CD4-positive, alpha-beta T cell treated with Interleukin-2 at 100 ng/mL for 4 hours (primary cell): ENCODE measurements at regions not wholly inside any gene's neighbourhood (a gene's known extent, or its start where the extent isn't known, plus 50 kb on each side); places are given as distances from the start of the nearest gene placed in this dataset.
"Not testable (repeated sequence)": the region's sequence is repeated elsewhere in the genome, so short reads cannot be mapped to it uniquely, and the experiment has no call there.

Source experiments
- DNase-seq: peaks from one replicate; pipeline ENCODE4 v3.0.0-alpha.2; 2020; ENCODE audit warnings: low spot score

- DNase-seq = no peak
These were observed 139.8 kb upstream of the CHODL start for GRCh38 chr21:18104802-18105201.

GRCh38 chr21:18096413-18096812 is 148.2 kb upstream of the CHODL start:
- not testable (repeated sequence) for DNase-seq

- DNase-seq = no peak
These were observed 154.8 kb upstream of the CHODL start for GRCh38 chr21:18089786-18090185.

- DNase-seq = no peak
These were observed 174.2 kb upstream of the CHODL start for GRCh38 chr21:18070392-18070791.

GRCh38 chr21:18069875-18070274 is 174.8 kb upstream of the CHODL start:
- no peak for DNase-seq

GRCh38 chr21:18060402-18060801 is 184.2 kb upstream of the CHODL start:
- DNase-seq = no peak

GRCh38 chr21:18058731-18059398 is 185.8 kb upstream of the CHODL start:
- no peak for DNase-seq

- DNase-seq = no peak
These were observed 191.5 kb upstream of the CHODL start for GRCh38 chr21:18053151-18053550.

- no peak for DNase-seq
These were observed 195.2 kb upstream of the CHODL start for GRCh38 chr21:18049461-18049860.

GRCh38 chr21:18041012-18041411 is 203.6 kb upstream of the CHODL start:
- DNase-seq = peak; percentile 11

GRCh38 chr21:18030248-18030647 is 211.1 kb upstream of the C21orf91 start:
- no peak for DNase-seq

GRCh38 chr21:18026359-18026758 is 207.2 kb upstream of the C21orf91 start:
- DNase-seq = no peak

- DNase-seq = no peak
These were observed 204.6 kb upstream of the C21orf91 start for GRCh38 chr21:18023711-18024110.

GRCh38 chr21:18023157-18023556 is 204.0 kb upstream of the C21orf91 start:
- DNase-seq = no peak

GRCh38 chr21:18007121-18007520 is 188.0 kb upstream of the C21orf91 start:
- no peak for DNase-seq

GRCh38 chr21:18006691-18007090 is 187.5 kb upstream of the C21orf91 start:
- DNase-seq = no peak

- DNase-seq = no peak
These were observed 183.2 kb upstream of the C21orf91 start for GRCh38 chr21:18002393-18002792.

- DNase-seq = no peak
These were observed 182.0 kb upstream of the C21orf91 start for GRCh38 chr21:18000981-18001686.

- not testable (repeated sequence) for DNase-seq
These were observed 179.4 kb upstream of the C21orf91 start for GRCh38 chr21:17998599-17998998.

- DNase-seq = no peak
These were observed 170.6 kb upstream of the C21orf91 start for GRCh38 chr21:17989780-17990179.

- DNase-seq = no peak
These were observed 168.9 kb upstream of the C21orf91 start for GRCh38 chr21:17988102-17988437.

GRCh38 chr21:17987382-17988101 is 168.4 kb upstream of the C21orf91 start:
- DNase-seq = no peak

- DNase-seq = no peak
These were observed 162.0 kb upstream of the C21orf91 start for GRCh38 chr21:17981060-17981740.
